RPMI8226 (cell line): ENCODE measurements at regions not wholly inside any gene's neighbourhood (a gene's known extent, or its start where the extent isn't known, plus 50 kb on each side); places are given as distances from the start of the nearest gene placed in this dataset.
A peak's percentile ranks its signal among the peaks of the same experiment; 100 is the strongest.
"Not testable (repeated sequence)": the region's sequence is repeated elsewhere in the genome, so short reads cannot be mapped to it uniquely, and the experiment has no call there.

Experiments used
- DNase-seq: peaks from one replicate; pipeline ENCODE4 v3.0.0-alpha.2; 2015

DNA sequence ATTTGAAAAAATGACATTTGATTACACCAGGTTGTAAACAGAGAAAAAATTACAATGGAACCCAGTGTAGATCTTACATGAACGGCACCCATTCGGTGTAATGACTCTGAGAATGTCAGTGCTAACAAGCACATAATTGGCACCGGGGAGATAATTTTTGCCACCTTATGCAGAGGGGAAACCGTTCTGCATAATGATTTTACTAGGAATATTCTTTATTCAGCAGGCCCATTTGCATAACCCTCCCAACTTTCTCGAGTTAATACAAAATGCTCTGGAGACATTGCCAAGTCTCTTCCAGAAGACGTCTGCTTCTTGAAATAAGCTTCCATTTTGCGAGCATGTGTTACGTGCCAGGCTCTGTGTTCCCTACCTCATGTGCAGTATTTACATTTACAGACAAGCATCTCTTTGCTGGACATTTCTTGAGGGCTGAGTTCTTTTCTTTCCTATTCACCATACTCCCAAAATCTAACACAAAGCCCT lies 275.8 kb downstream of the MIAT start:
- no peak for DNase-seq

DNA sequence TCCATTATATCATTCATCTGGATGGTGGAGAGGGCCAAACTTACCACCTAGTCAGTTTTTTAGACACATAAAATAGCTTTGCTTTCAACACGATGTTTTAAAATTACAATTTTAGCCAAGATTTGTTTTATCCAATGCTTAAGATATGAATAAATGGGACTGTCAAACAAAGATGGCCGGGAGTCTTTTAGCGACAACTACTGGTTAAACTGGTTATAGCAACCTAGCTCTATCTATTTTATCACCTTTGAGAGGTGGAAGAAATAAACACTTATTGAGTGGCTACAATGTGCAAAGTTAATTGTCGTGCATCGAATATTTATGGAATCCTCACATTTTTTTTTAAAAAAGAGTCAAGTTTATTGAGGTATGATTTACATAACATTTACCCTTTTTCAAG lies 279.8 kb downstream of the MIAT start:
- DNase-seq: no peak

DNA sequence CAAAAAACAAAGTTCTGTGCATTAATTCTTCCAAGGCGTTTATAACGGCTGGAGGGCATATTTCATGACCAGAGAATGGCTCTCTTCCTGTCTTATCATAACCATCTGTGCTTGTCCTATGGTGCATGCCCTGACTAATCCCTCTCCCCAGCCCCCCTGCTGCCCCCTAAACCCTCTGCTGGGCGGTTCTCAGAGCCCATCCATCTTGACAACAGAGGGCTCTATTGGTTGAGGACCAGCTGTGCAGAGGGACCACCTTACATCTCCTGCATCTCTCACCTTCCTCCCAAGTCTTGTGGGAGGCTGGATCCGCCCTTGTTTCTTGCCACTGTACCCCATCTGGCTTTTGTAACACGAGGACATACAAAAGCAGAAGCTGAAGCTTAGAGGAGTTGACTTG lies 282.1 kb downstream of the MIAT start:
- no peak for DNase-seq

DNA sequence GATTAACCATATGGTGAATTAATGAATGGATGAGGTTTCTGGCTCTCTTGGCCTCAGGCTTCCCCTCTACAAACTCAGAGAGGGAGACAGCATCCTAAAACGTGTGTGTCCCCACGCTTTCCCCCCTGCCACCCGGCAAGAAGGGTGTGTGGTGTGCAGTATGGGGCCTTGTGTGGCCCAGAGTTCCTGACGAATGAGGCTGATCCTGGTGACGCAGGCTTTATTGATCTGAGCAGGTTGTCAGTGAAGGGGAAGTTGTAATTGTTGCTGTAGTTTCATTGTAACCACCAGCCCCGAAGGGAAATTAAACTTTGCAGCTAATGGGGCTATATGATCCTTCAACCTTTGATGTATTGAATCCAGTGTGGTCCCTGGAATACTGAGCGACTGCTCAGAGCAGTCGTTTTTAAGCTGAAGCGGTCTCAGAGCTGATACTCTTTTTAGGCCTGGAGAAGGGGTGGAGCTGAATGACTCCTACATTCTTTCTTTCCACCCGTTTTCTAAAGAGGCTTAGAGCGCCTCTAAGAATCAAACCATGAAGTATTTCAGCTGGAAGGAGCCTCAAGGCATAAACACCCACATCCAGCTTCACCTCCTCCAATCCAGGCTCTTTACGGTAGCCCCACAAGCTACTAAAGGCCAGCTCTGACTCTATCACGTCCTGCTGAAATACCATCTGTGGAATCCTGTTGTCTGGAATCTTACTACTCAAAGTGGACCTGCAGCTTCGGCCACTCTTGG lies 284.7 kb downstream of the MIAT start:
- no peak for DNase-seq

DNA sequence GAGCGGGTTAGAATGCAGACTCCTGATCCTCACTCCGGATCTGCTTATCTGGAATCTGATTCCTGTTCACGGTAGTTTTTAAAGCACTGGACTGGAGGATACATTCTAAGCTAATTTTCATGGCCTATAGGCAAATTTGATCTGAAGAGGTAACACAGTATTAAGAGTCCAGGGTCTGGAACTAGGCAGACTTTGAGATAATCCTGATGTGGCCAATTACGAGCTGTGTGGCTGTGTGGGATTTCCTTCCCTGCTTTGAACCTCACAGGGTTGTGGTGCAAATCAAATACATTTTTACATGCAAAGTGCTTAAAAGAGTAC lies 285.2 kb downstream of the MIAT start:
- DNase-seq: no peak

DNA sequence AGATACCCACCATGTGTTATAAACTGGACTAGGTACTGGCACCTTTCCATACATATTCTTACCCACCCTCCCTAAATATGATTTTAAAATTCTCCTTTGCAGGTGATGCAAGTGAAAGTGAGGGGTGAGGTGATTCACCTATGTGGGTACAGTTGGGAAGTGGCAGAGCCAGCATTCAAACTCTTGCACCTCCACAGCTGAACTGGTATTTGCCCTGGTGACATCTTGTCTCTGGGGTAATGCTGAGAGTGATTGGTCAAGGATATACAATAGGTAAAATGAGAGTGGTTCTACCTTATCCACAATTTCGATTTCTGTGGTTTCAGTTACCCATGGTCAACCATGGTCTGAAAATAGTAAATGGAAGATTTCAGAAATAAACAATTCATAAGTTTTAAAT lies 288.2 kb downstream of the MIAT start:
- no peak for DNase-seq

DNA sequence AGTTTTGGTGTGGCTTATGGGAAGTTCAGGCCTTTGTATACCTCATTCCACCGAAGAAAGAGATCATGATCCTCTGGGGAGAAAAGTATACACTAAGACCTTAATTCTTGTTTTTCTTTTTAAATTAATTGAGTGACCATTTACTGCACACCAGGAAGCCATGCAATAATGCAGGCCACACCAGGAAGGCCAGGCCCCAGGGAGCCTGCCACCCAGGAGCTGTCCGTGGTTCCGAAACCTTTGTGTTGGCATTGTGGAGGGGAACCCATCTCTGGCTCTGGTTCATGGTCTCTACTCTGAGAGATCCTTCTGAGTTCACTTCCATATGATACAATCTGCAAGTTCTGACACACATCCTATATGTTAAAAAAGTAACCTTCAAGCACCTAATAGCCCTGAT lies 291.8 kb downstream of the MIAT start:
- peak; percentile 63 for DNase-seq

DNA sequence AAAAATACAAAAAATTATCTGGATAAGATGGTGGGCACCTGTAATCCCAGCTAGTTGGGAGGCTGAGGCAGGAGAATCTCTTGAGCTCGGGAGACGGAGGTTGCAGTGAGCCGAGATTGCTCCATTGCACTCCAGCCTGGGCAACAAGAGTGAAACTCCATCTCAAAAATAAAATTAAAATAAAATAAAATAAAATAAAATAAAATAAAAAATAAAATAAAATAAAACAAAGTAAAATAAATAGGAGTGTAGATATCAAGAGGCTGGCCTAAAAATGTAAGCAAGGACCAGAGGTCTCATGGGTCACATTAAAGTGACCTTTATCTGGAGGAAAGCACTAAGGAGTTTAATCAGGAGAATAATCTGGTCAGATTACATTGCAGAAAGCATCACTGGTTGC lies 293.8 kb downstream of the MIAT start:
- not testable (repeated sequence) for DNase-seq

DNA sequence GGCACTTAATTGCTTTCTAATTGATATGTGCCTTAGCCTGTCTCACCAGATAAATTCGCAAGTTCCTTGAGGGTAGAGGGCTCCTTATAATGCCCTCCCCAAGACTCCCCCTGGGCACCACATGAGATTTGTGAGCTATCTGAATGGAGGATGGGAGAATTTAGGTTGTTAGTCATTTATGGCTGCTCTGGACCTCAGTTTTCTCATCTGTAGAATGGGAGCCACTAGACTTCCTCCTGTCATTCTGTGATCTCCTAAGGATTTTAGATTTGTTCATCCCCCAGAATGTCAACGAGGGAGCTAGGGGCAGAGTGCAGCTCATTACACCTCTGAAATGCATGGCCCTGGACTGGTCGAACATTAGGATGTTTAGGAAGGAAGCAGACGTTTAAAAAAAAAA lies 294.6 kb downstream of the MIAT start:
- DNase-seq: no peak

DNA sequence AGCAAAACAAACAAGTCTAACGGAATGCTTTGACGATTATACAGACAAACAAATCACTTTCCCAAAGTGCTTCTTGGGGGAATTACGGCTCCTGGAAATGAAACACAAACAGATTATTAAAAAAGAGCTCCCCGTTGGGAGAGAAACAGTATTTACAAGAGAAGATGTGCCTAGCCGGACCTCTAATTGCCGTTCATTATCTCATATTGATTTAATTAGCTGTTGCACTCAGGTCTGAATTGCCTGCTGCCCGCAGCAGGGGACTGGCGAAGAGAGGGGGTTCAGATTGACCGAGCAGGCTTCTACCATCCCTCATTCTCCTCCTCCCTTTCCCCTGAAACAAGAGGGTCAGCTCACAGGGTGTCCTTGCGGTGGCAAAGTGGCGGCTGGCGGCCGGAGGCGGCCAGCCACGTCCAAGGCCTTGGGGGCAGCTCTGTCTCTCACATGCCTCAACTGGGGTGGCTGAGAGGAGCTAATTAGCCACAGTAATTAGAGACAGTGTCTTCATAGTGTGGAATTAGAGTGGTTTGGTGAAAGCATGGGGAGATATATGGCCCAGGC lies 295.1 kb downstream of the MIAT start:
- DNase-seq: no peak

DNA sequence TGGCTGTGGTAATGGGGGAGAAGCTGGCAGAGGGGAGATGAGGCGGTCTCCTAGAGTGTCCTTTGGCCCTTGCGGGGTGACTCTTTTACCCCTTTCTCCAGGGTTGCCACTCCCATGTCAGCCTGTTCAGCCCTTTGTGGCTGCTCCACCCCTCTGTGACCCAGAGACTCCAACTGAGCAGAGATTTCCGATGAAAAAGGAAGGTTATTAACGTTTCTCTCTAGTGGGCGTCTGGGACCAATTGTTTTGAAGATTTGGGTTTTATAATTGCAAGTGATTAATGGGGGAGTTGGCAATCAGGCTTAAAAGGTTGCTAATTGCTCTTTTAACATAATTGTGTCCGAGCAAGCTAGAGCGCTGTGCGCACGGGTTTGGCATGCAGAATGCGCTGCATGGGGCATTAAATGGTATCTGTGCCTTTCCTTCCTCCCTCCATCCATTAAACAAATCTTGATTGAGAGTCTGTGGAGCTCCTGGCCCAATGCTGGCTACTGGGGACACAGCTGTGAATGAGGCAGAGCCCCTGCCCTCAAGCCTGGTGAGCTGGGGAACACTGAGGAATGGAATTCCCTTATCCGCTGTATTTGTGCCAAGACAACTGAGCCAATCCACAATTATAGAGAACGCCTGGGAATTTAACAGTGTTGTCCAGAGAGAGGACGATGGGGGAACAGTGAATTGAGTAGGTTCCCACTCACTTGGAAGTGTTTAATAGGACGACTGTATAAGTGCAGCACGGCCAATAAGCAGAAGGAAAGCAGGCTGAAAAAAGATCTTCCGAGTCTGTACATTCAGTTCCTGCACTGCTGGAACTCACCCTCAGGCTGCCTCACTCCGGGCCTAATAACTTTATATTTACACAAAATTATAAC lies 295.9 kb downstream of the MIAT start:
- DNase-seq: no peak

DNA sequence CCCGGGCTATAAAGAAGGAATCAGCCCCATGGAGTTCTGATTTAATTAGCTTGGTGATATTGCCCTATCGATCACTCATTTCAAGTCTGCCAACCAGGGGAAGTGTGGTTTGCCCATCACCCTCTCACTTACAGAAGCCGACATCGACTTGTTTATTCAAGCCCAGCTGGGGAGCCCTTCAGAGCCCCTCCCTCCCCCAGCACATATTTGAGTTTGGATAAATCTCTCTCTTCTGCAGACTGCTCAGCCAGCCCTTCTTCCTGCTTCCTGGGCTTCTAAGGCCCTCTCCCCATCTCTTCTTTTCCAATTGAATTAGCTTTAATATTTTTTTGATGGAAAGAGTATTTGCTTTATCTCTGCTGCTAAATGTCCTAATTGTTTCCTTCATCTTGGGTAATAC lies 299.0 kb downstream of the MIAT start:
- no peak for DNase-seq

DNA sequence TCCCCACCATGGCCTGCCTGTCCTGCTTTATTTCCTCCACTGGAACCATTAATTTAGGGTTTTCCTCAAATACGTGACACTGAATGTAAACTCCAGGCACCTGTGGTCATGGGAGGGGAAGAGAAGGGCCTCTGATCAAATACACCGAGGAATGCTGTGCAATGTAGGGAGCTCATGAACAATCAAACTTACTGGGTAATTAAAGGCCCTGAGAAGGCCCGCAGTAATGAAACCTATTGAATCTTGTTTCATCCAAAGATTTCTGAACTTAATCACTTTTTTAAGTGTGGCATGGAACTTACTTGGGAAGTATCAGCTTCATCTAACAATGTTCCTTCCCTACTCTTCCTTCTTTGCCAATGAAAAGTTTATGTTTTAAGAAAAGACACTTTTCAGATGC lies 299.8 kb downstream of the MIAT start:
- no peak for DNase-seq

DNA sequence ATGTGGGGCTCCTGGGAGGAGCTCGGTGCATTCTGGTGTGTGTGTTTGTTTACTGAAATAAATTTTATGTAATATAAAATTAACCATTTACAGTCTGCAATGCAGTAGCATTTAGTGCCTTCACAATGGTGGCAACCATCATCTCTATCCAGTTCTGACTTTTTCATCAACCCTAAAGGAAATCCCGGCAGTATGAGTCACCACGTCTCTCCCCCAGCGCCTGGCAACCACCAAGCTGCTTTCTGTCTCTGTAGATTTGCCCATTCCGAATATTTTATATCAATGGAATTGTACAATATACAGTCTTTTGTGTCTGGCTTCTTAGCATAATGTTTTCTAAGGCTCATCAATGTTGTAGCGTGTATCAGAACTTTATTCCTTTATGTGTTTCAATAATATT lies 300.5 kb downstream of the MIAT start:
- no peak for DNase-seq

DNA sequence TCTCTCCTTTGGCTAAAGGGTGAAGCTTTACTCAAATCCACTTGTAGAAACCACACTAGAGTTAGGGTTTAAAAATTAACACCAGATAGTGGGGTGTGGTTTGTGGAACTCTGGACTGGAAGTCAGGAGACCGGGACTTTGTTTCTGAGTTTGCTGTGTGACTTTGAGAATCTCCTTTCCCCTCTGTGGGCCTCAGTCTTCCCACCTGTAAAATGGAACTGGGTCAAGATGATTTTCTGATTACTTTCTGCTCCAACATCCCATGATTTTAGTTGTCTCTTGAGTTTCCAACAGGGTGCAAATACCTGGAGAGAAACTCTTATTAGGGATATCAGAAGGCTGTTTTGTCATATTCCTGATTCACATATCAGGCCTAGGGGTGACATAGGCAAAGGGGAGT lies 301.0 kb downstream of the MIAT start:
- DNase-seq: no peak

DNA sequence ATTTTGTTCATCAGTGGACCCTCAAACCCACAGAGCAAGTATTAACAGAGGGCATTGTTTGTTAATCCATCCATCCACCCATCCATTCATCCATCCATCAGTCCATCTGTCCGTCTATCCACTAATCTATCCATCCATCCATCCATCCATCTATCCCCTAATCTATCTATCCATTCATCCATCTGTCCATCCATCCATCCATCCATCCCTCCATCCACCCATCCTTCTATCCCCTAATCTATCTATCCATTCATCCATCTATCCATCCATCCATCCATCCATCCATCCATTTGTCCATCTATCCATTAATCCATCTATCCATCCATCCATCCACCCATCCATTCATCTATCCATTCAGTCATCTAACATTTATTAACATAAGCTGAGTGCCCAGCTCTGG lies 307.3 kb downstream of the MIAT start:
- DNase-seq: no peak

DNA sequence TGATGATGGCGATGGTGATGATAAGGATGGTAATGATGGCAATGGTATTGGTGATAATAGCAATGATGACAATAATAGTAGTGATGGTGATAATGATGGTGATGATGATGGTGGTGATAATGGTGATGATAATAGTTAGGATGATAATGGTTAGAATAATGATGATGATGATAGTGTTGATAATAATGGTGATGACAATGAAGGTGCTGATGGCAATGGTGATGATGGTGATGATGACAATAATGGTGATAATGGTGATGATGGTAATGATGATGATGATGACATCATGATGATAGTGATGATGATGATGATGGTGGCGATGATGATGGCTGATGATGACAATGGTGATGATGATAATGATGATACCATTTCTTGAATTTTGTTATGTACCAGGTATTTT lies 309.9 kb downstream of the MIAT start:
- no peak for DNase-seq

DNA sequence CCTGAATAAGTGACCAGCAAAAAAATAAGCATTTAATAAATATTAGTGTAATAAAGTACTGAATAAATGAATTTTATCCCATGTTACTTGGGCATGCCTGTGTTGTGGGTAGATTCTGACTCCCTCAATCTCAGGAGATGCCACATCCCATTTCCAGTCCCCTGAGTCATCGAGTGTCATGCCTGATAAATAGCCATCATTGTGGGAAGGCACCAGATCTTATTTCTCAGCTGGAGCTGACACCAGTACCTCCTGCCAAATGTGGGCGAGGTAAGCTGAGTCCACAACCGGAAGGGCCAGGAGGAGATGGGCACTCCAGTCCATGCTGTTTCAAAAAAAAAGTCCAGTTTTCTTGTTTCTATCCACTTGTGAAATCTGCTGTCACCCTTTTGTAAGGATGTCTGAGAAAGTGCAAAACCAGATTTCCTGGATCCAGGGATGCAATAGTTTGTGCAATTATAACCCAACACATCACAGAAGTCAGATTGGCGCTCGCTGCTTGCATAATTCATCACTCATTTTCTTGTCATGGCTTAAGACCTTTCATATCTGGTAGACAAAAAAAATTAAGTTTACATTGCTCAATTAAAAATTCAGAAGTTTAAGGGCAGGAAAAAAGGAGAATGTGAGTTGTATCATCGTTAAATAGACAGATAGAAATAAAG lies 311.6 kb downstream of the MIAT start:
- DNase-seq: no peak

DNA sequence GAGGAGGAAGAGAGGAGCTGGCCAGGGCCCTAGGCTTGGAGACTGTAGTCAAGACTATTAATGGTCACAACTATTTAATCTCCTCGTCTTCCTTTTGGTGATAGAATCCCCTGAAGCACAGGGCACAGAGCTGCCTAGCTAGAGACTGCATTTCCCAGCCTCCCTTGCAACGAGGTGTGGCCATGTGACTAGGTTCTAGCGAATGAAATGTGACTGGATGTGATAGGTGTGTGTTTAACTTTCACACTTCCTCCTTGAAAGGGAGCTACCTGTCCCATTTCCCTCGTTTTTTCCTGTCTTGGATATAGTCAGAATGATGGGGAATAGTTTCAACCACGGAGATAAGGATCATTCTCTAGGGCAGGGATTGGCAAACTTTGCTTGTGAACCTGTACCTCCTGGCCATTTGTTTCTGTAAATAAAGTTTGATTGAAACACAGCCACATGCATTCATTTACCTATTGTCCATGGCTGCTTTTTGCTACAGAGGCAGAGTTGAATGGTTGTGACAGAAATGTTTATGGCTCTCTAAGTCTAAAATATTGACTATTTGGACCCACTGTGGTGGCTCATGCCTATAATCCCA lies 313.5 kb downstream of the MIAT start:
- no peak for DNase-seq

DNA sequence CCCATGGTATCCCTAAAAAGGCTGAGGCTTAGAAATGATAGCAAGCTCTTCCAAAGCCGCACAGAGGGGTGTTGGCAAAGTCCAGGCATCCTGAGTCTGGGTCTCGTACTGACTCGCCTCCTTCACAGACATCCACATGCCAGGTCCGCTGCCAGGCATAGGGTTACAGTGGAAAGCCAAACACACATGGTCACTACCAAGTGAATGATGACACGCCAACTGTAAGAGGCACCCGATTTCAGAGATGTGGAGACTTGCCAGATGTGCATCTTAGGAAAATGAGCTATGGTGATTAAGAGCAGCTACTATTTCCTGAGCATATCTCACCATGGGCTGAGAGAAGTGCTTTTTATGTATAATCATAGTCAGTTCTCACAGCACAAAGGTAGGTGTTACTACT lies 314.9 kb downstream of the MIAT start:
- no peak for DNase-seq

DNA sequence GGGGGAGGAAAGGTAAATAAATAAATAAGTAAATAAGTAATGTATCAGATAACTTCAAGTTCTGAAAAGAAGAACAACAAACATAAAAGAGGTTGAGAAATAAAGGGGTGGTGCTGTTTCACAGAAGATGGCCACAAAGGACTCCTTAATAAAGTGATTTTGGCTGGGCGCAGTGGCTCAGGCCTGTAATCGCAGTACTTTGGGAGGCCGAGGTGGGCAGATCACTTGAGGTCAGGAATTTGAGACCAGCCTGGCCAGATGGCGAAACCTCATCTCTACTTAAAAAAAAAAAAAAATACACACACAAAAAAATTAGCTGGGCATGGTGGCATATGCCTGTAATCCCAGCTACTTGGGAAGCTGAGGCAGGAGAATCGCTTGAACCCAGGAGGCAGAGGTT lies 315.5 kb downstream of the MIAT start:
- DNase-seq: not testable (repeated sequence)

DNA sequence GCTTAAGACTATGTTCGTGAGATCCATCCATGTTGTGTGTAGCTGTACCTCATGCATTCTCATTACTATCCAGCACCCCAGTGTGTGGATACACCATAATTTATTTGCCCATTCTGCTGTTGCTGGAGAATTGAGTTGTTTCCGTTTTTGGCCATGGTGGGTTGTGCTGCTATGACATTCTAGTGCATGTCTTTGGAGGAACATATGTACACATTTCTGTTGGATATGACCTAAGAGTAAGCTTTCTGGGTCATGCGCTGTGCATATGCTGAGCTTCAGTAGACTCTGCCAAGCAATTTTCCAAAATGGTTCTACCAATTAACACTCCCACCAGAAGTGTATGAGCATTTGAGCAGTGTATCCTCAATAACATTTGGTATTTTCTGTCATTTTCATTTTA lies 316.6 kb downstream of the MIAT start:
- no peak for DNase-seq
